ENCODE measurements at regions not wholly inside any gene's neighbourhood (a gene's known extent, or its start where the extent isn't known, plus 50 kb on each side); places are given as distances from the start of the nearest gene placed in this dataset.

DNA sequence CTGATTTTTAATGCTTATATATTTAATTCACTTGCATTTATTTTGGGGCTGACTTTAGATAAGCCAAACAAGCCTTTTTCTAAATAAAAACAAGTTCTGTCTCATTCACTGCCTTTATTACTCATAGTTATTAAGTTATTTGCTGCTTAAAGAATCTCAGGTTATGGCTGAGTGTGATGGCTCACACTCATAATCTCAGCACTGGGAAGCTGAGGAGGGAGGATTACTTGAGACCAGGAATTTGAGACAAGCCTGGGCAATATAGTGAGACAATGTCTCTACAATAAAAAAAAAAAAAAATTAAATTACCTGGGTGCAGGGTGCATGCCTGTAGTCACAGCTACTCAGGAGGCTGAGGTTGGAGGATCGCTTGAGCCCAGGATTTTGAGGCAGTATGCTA lies 85.0 kb upstream of the MAN2A1 start:
- DNase-seq (ENCODE audit: low spot score in 2 of 2), result no peak
- no peaks in the 10 kb centered on the region for H3K4me1 Mint-ChIP-seq
- H3K9me3 Mint-ChIP-seq, result no peaks in the 10 kb centered on the region
- H3K27me3 Mint-ChIP-seq, result peaks cover 14% of the 10 kb centered on the region
- no peak overlapping the region for H3K27ac Mint-ChIP-seq (ENCODE audit: low read depth)
- H3K36me3 Mint-ChIP-seq (ENCODE audit: insufficient read depth), result no peaks in the 10 kb centered on the region
- no peak for ATAC-seq (replicated peaks; ENCODE audit: extremely low read depth, poor library complexity, severe bottlenecking)
- H3K4me3 Mint-ChIP-seq, result no peak overlapping the region

DNA sequence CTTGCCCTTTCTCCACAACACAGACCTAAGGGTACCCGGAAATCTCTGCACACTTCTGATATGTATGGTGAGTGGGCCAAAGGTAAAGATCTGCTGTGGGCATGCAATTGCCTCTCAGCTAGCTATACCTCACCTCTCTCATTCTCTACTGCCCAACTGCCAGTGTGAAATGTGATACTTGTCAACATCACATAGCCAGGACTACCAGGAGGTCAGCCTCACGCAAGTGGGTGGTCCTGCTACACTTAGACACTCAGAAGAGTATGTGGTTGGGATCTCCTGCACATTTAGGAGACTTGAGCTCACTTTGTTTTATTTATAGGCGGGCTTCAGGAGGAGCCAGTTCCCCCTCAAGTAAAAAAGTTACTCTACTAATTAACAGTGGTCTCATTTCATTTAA lies 88.0 kb upstream of the MAN2A1 start:
- H3K27ac Mint-ChIP-seq (ENCODE audit: low read depth), result no peak overlapping the region
- H3K4me3 Mint-ChIP-seq, result no peak overlapping the region
- DNase-seq (ENCODE audit: low spot score in 2 of 2), result no peak
- peaks cover 22% of the 10 kb centered on the region for H3K27me3 Mint-ChIP-seq
- H3K4me1 Mint-ChIP-seq, result no peaks in the 10 kb centered on the region
- ATAC-seq (replicated peaks; ENCODE audit: extremely low read depth, poor library complexity, severe bottlenecking), result no peak
- H3K9me3 Mint-ChIP-seq, result no peaks in the 10 kb centered on the region
- H3K36me3 Mint-ChIP-seq (ENCODE audit: insufficient read depth), result no peaks in the 10 kb centered on the region

GRCh38 chr5:109597893-109598292 lies 91.8 kb upstream of the MAN2A1 start:
- no peak for ATAC-seq (replicated peaks; ENCODE audit: extremely low read depth, poor library complexity, severe bottlenecking)
- no peak for DNase-seq (ENCODE audit: low spot score in 2 of 2)
- Mint-ChIP-seq H3K4me1 (no peaks in the 10 kb centered on the region), H3K4me3 (no peak overlapping the region), H3K27ac (ENCODE audit: low read depth) (no peak overlapping the region), H3K9me3 (no peaks in the 10 kb centered on the region), H3K27me3 (peaks cover 9% of the 10 kb centered on the region), H3K36me3 (ENCODE audit: insufficient read depth) (no peaks in the 10 kb centered on the region)

GRCh38 chr5:109594217-109594616 lies 95.5 kb upstream of the MAN2A1 start:
- Mint-ChIP-seq H3K36me3 (ENCODE audit: insufficient read depth) (no peaks in the 10 kb centered on the region), H3K4me3 (no peak overlapping the region)
- ATAC-seq (replicated peaks; ENCODE audit: extremely low read depth, poor library complexity, severe bottlenecking), result no peak

DNA sequence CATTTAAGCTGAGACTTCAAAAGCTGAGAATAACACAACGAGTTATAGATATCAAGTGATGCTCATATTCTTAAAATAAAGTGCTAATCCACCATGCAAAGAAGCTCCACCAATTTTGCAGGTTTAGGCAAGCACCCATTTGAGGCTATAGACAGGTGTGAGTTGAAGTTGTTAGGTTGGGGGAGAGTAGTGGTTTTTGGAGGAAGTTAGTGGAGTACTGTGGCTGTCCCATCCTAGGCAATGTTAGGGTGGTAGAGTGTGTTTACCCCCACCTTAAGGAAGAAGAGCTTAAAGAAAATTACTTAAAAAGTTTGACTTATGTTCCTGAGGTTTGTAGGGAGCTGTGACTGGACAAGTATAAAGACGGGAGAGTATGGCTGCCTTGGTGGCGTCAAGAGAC lies 98.9 kb upstream of the MAN2A1 start:
- Mint-ChIP-seq H3K4me1 (peaks cover 4% of the 10 kb centered on the region), H3K36me3 (ENCODE audit: insufficient read depth) (no peaks in the 10 kb centered on the region), H3K4me3 (no peak overlapping the region), H3K27ac (ENCODE audit: low read depth) (no peak overlapping the region), H3K27me3 (no peaks in the 10 kb centered on the region), H3K9me3 (no peaks in the 10 kb centered on the region)
- DNase-seq (ENCODE audit: low spot score in 2 of 2) (no peak), ATAC-seq (replicated peaks; ENCODE audit: extremely low read depth, poor library complexity, severe bottlenecking) (no peak)

More at GRCh38 chr5:109594217-109594616, 95.5 kb upstream of the MAN2A1 start:
- no peak for DNase-seq (ENCODE audit: low spot score in 2 of 2)
- Mint-ChIP-seq H3K4me1 (peaks cover 4% of the 10 kb centered on the region), H3K9me3 (no peaks in the 10 kb centered on the region), H3K27ac (ENCODE audit: low read depth) (no peak overlapping the region), H3K27me3 (peaks cover 2% of the 10 kb centered on the region)

GRCh38 chr5:109589986-109590385 lies 99.7 kb upstream of the MAN2A1 start:
- H3K4me3 Mint-ChIP-seq, result no peak overlapping the region

GRCh38 chr5:109589239-109589638 lies 100.5 kb upstream of the MAN2A1 start:
- no peak for DNase-seq (ENCODE audit: low spot score in 2 of 2)
- no peak overlapping the region for H3K4me3 Mint-ChIP-seq
- H3K27ac Mint-ChIP-seq (ENCODE audit: low read depth), result no peak overlapping the region
- no peak for ATAC-seq (replicated peaks; ENCODE audit: extremely low read depth, poor library complexity, severe bottlenecking)
- no peaks in the 10 kb centered on the region for H3K27me3 Mint-ChIP-seq
- no peaks in the 10 kb centered on the region for H3K36me3 Mint-ChIP-seq (ENCODE audit: insufficient read depth)
- H3K9me3 Mint-ChIP-seq, result no peaks in the 10 kb centered on the region
- peaks cover 4% of the 10 kb centered on the region for H3K4me1 Mint-ChIP-seq

More at GRCh38 chr5:109589986-109590385, 99.7 kb upstream of the MAN2A1 start:
- DNase-seq (ENCODE audit: low spot score in 2 of 2) (no peak), ATAC-seq (replicated peaks; ENCODE audit: extremely low read depth, poor library complexity, severe bottlenecking) (no peak)
- no peaks in the 10 kb centered on the region for H3K9me3 Mint-ChIP-seq
- H3K36me3 Mint-ChIP-seq (ENCODE audit: insufficient read depth), result no peaks in the 10 kb centered on the region
- H3K27me3 Mint-ChIP-seq, result no peaks in the 10 kb centered on the region
- no peak overlapping the region for H3K27ac Mint-ChIP-seq (ENCODE audit: low read depth)
- peaks cover 4% of the 10 kb centered on the region for H3K4me1 Mint-ChIP-seq

- Mint-ChIP-seq H3K9me3 (no peaks in the 10 kb centered on the region), H3K36me3 (ENCODE audit: insufficient read depth) (no peaks in the 10 kb centered on the region), H3K4me1 (peaks cover 4% of the 10 kb centered on the region), H3K4me3 (no peak overlapping the region), H3K27ac (ENCODE audit: low read depth) (no peak overlapping the region), H3K27me3 (no peaks in the 10 kb centered on the region)
- no peak for ATAC-seq (replicated peaks; ENCODE audit: extremely low read depth, poor library complexity, severe bottlenecking)
- no peak for DNase-seq (ENCODE audit: low spot score in 2 of 2)
Observed at GRCh38 chr5:109588281-109589035, 101.3 kb upstream of the MAN2A1 start.

- no peak for DNase-seq (ENCODE audit: low spot score in 2 of 2)
- no peak overlapping the region for H3K4me3 Mint-ChIP-seq
- no peaks in the 10 kb centered on the region for H3K36me3 Mint-ChIP-seq (ENCODE audit: insufficient read depth)
- no peak for ATAC-seq (replicated peaks; ENCODE audit: extremely low read depth, poor library complexity, severe bottlenecking)
- H3K9me3 Mint-ChIP-seq, result no peaks in the 10 kb centered on the region
- peaks cover 4% of the 10 kb centered on the region for H3K4me1 Mint-ChIP-seq
- H3K27me3 Mint-ChIP-seq, result no peaks in the 10 kb centered on the region
- no peak overlapping the region for H3K27ac Mint-ChIP-seq (ENCODE audit: low read depth)
Observed at GRCh38 chr5:109584986-109585599, 104.6 kb upstream of the MAN2A1 start.

DNA sequence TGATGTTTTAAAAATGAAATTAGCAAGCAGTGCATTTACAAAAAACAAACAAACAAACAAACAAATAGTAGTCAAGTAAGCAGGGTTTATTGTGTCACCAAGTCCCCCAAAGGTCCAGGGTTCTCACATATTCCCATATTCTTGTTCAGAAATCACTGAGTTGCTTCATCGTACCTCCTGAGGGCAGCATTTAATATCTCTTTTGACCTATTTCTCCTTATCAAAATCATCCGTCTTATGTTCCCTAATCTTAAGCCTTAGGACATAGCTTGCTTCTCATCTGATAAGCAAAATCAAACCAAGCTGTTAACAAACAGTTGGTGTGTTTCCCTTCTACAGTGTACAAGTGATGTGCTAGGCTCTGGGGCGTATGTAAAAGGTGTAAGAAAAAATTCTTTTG lies 109.5 kb upstream of the MAN2A1 start:
- Mint-ChIP-seq H3K27me3 (peaks cover 16% of the 10 kb centered on the region), H3K4me3 (no peak overlapping the region), H3K4me1 (no peaks in the 10 kb centered on the region), H3K9me3 (no peaks in the 10 kb centered on the region), H3K27ac (ENCODE audit: low read depth) (no peak overlapping the region), H3K36me3 (ENCODE audit: insufficient read depth) (no peaks in the 10 kb centered on the region)
- no peak for DNase-seq (ENCODE audit: low spot score in 2 of 2)
- ATAC-seq (replicated peaks; ENCODE audit: extremely low read depth, poor library complexity, severe bottlenecking), result no peak

DNA sequence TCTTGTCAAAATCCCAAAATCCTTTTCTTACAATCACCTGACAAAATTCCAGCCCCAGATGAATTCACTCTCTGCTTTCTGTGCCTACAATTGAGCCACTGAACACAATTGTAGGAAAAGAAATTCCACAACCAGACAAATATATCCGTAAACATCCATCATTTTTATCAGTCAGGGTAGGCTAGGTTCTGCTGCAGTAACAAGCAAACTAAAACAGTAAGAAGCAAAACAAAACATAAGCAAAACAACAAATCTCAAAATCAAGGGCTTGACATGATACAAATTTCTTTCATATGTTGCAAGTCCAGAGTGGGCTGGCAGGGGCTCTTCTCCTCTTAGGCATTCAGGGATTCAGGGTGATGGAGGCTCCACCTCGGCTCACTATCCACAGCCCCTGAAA lies 114.2 kb upstream of the MAN2A1 start:
- Mint-ChIP-seq H3K4me3 (no peak overlapping the region), H3K9me3 (no peaks in the 10 kb centered on the region)

GRCh38 chr5:109574985-109575384 lies 114.7 kb upstream of the MAN2A1 start:
- no peaks in the 10 kb centered on the region for H3K36me3 Mint-ChIP-seq (ENCODE audit: insufficient read depth)
- no peak overlapping the region for H3K27ac Mint-ChIP-seq (ENCODE audit: low read depth)
- no peak overlapping the region for H3K4me3 Mint-ChIP-seq
- ATAC-seq (replicated peaks; ENCODE audit: extremely low read depth, poor library complexity, severe bottlenecking) (no peak), DNase-seq (ENCODE audit: low spot score in 2 of 2) (no peak)
- peaks cover 28% of the 10 kb centered on the region for H3K27me3 Mint-ChIP-seq
- H3K9me3 Mint-ChIP-seq, result no peaks in the 10 kb centered on the region
- no peaks in the 10 kb centered on the region for H3K4me1 Mint-ChIP-seq

More for the DNA sequence above, 114.2 kb upstream of the MAN2A1 start:
- H3K27me3 Mint-ChIP-seq, result peaks cover 28% of the 10 kb centered on the region
- no peaks in the 10 kb centered on the region for H3K4me1 Mint-ChIP-seq
- H3K36me3 Mint-ChIP-seq (ENCODE audit: insufficient read depth), result no peaks in the 10 kb centered on the region
- H3K27ac Mint-ChIP-seq (ENCODE audit: low read depth), result no peak overlapping the region
- no peak for DNase-seq (ENCODE audit: low spot score in 2 of 2)
- no peak for ATAC-seq (replicated peaks; ENCODE audit: extremely low read depth, poor library complexity, severe bottlenecking)

DNA sequence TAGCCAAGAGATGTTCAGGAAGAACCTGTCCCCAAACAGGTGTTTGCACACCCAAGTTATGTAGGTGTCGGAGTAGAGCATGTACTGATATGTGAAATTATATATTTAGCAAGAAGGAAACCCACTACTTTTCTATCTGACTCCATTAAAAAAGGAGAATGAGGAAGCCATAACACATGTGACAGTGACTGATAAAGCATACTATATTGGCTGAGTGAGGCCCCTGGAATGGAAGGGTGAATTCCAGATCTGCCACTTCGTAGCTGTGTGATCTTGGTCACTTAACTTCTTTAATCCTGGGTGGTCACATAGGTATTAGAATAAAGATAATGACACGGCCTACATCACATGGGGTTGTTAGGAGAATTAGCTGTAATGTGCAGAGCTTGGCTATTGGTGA lies 116.0 kb upstream of the MAN2A1 start:
- ATAC-seq (replicated peaks; ENCODE audit: extremely low read depth, poor library complexity, severe bottlenecking) (no peak), DNase-seq (ENCODE audit: low spot score in 2 of 2) (no peak)
- H3K27ac Mint-ChIP-seq (ENCODE audit: low read depth), result no peak overlapping the region
- no peak overlapping the region for H3K4me3 Mint-ChIP-seq
- H3K27me3 Mint-ChIP-seq, result peaks cover 28% of the 10 kb centered on the region
- no peaks in the 10 kb centered on the region for H3K9me3 Mint-ChIP-seq
- no peaks in the 10 kb centered on the region for H3K4me1 Mint-ChIP-seq
- no peaks in the 10 kb centered on the region for H3K36me3 Mint-ChIP-seq (ENCODE audit: insufficient read depth)
